ENCODE measurements at regions not wholly inside any gene's neighbourhood (a gene's known extent, or its start where the extent isn't known, plus 50 kb on each side); places are given as distances from the start of the nearest gene placed in this dataset.
"Not testable (repeated sequence)": the region's sequence is repeated elsewhere in the genome, so short reads cannot be mapped to it uniquely, and the experiment has no call there.

GRCh38 chr2:65754219-65754618, 321.8 kb upstream of the SPRED2 start:
- 73 to 84% methylated on average over 1 of the region's 1 CpG for WGBS, 2 donors

GRCh38 chr2:65751408-65751807, 319.0 kb upstream of the SPRED2 start:
- DNase-seq: no peak
- H3K27me3 ChIP-seq: no peaks in the 10 kb centered on the region
- no peaks in the 10 kb centered on the region for H3K9me3 ChIP-seq
- 76 to 91% methylated on average over 2 of the region's 2 CpGs for WGBS, 2 donors
- no peak overlapping the region for H3K27ac ChIP-seq
- TF ChIP-seq POLR2A (IDR thresholded peaks at IDR 0.05) (no peak), CTCF (IDR thresholded peaks at IDR 0.05) (no peak)
- no peaks in the 10 kb centered on the region for H3K4me1 ChIP-seq
- no peaks in the 10 kb centered on the region for H3K36me3 ChIP-seq (replicated peaks in 1 of 2; ENCODE audit: insufficient read depth in 1 of 2, low read depth in 2 of 2)
- intact Hi-C loops (cut with DNase I): no loop called here
- no peak overlapping the region for H3K4me3 ChIP-seq
- no peak for ATAC-seq

More at GRCh38 chr2:65754219-65754618, 321.8 kb upstream of the SPRED2 start:
- H3K27ac ChIP-seq: no peak overlapping the region
- TF ChIP-seq CTCF (IDR thresholded peaks at IDR 0.05) (no peak), POLR2A (IDR thresholded peaks at IDR 0.05) (no peak)
- no peaks in the 10 kb centered on the region for H3K36me3 ChIP-seq (replicated peaks in 1 of 2; ENCODE audit: insufficient read depth in 1 of 2, low read depth in 2 of 2)
- H3K9me3 ChIP-seq: no peaks in the 10 kb centered on the region
- intact Hi-C loops (cut with DNase I): no loop called here
- ATAC-seq (no peak), DNase-seq (peak in 1 of 4 donors; percentile 3)
- H3K4me3 ChIP-seq: no peak overlapping the region
- H3K4me1 ChIP-seq: no peaks in the 10 kb centered on the region
- H3K27me3 ChIP-seq: no peaks in the 10 kb centered on the region

- ATAC-seq (no peak), DNase-seq (no peak)
- intact Hi-C loops (cut with DNase I): no loop called here
- H3K36me3 ChIP-seq (replicated peaks in 1 of 2; ENCODE audit: insufficient read depth in 1 of 2, low read depth in 2 of 2): no peaks in the 10 kb centered on the region
- H3K4me1 ChIP-seq: no peaks in the 10 kb centered on the region
- H3K27me3 ChIP-seq: no peaks in the 10 kb centered on the region
- no peaks in the 10 kb centered on the region for H3K9me3 ChIP-seq
- no peak overlapping the region for H3K4me3 ChIP-seq
- 65 to 67% methylated on average over 2 to 3 of the region's 3 CpGs for WGBS, 2 donors
- TF ChIP-seq POLR2A (IDR thresholded peaks at IDR 0.05): no peak
- TF ChIP-seq CTCF (IDR thresholded peaks at IDR 0.05): no peak
- H3K27ac ChIP-seq: no peak overlapping the region
Measured at GRCh38 chr2:65749545-65749944, 317.1 kb upstream of the SPRED2 start.

GRCh38 chr2:65747875-65748274, 315.5 kb upstream of the SPRED2 start:
- not testable (repeated sequence) for ATAC-seq
- WGBS, 2 donors: 53 to 66% methylated on average over 4 of the region's 4 CpGs

GRCh38 chr2:65746931-65747675, 314.7 kb upstream of the SPRED2 start:
- TF ChIP-seq CTCF (IDR thresholded peaks at IDR 0.05) (no peak), POLR2A (IDR thresholded peaks at IDR 0.05) (no peak)
- ATAC-seq (no peak), DNase-seq (peak in 2 of 4 donors; percentile 9 to 19)
- H3K27ac ChIP-seq: no peak overlapping the region
- no peaks in the 10 kb centered on the region for H3K27me3 ChIP-seq
- H3K9me3 ChIP-seq: no peaks in the 10 kb centered on the region
- WGBS, 2 donors: 66% methylated on average over 11 of the region's 11 CpGs
- H3K4me1 ChIP-seq: no peaks in the 10 kb centered on the region
- intact Hi-C loops (cut with DNase I): no loop called here
- no peak overlapping the region for H3K4me3 ChIP-seq
- no peaks in the 10 kb centered on the region for H3K36me3 ChIP-seq (replicated peaks in 1 of 2; ENCODE audit: insufficient read depth in 1 of 2, low read depth in 2 of 2)

More at GRCh38 chr2:65747875-65748274, 315.5 kb upstream of the SPRED2 start:
- H3K36me3 ChIP-seq (replicated peaks in 1 of 2; ENCODE audit: insufficient read depth in 1 of 2, low read depth in 2 of 2); H3K4me1 ChIP-seq; DNase-seq; H3K4me3 ChIP-seq; H3K27ac ChIP-seq; H3K9me3 ChIP-seq; H3K27me3 ChIP-seq; intact Hi-C loops (cut with DNase I): not testable (repeated sequence)
